GM19043 (cell line): ENCODE measurements at regions not wholly inside any gene's neighbourhood (a gene's known extent, or its start where the extent isn't known, plus 50 kb on each side); places are given as distances from the start of the nearest gene placed in this dataset.

Experiments
- ATAC-seq: cut with Tn5 transposase; IDR thresholded peaks from one replicate; pipeline ENCODE4 v1.9.1; 2021; ENCODE audit warnings: low read depth; ENCODE audit not compliant: unreplicated experiment

DNA sequence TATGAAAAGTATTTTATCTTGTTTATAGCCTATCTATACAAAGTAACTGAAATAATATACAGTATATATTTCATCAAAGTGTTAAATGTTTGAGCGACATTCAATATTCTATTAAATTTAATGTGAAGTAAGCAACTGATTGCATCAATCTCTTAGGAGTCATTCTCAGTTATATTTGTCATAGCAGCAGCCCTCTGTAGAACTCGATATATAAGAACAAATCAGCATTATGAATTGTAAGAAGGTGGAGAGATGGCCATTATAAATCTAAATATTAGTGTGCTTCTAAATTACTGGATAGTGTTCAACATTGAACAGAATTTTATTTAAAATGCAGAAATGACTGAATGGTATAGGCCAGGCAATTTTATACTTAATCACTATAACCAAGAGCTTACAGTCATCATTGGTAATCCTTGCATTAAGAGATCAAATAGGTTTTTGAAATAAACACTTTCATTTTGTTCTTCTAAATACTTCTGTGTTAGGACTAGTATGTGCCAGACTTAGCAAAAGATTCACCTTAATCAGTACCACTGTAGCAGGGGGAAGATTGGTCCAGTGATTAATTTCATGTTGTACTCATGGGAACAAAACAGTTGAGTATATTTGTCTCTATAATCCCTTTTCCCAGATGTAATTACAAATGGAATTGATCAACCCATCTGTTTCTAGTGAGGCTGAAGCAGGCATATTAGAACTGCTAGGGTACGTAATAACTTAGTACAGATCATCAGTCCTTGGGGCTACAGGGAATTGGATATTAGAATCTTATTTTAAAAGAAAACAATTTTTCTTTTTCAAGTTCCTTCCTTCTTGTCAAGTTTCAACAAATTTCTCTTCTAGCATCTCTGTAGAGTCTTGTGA is 108.3 kb upstream of the TYRP1 start:
- ATAC-seq, result no peak

DNA sequence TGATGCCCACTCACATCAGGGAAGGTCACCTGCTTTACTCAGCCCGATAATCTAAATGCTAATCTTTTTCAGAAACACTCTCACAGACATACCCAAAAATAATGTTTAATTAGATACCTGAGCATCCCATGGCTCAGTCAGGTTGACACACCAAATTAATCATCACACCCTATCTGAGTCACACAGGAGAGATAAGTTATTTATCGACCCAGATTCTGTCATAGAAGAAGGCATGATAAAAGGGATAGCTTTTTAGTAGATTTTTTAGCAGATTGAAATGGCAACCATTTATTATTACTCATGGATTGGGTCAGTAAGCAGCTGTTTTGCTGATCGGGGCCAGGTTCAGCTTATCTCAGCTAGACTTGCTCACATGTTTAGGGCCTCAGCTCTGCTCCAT is 97.8 kb upstream of the TYRP1 start:
- no peak for ATAC-seq

DNA sequence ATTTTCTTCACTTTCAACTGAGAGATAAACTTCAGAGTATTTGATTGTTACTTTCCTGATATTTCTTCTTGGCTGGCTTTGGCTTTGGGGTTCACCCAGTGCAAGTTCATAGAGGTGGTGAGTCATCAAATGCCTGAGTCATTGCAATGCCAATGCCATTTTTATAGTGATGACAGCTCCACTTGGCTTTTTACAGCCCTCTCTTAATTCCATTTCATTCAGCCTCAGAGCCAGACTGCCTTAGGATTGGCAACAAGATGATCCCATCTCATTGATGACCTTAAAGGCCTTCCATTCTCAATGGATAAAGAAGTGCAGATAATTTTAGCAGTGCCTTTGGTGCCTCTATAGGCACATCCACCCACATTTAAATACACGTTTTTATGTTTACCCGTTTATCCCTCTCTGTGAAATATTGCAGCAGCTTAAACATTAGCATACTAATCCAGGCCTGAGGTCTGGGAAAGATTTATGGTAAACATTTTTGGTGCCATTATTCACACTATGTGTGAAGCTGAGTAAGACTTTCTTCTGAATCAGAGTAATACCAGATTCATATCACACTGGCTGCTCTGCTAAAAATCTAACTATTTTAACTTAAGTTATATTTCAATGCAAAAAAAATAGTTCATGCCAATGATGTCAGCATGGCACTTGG is 88.9 kb upstream of the TYRP1 start:
- no peak for ATAC-seq

DNA sequence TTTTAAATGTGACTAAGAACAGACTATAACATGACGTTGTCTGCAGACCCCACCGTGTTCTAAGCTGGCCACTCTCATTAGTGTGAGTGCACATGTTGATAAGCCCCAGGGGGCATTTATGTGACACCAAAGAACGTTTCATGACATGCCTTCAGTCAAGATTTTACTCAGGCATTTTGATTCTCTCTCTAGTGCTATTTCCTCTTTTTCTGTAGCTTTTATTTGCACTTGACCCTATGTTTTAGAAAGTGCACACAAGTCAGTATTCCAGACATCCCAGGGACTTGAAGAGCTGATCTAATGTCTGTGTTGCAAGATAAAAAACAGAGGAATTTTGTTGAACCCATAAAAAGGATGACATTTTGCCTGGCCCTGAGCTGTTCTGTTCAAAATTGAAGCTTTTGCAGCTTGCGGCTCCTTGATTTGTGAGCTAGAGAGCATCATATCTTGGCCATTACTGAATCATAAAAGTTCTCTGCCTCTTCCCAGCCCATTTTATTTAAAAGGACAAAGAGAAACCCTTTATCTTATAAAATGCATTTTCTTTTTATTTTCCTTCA is 80.9 kb upstream of the TYRP1 start:
- no peak for ATAC-seq

DNA sequence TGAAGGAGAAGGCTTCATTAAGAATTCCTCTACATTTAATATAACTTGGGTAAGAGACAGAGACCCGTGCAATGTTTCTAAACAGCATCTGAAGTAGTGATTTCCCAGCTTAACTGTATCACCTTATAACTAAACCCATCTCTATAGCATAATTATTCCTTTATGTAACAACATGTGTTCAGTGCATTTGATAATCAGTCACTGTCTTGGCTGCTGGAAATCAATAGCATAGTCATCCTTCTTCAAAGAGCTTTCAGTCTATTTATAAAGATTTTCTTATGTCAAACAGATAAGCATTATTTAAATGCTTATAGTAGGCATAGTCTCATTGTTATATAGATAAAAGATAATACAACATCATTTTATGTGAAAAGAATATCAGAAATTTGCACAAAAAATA is 80.1 kb upstream of the TYRP1 start:
- no peak for ATAC-seq

DNA sequence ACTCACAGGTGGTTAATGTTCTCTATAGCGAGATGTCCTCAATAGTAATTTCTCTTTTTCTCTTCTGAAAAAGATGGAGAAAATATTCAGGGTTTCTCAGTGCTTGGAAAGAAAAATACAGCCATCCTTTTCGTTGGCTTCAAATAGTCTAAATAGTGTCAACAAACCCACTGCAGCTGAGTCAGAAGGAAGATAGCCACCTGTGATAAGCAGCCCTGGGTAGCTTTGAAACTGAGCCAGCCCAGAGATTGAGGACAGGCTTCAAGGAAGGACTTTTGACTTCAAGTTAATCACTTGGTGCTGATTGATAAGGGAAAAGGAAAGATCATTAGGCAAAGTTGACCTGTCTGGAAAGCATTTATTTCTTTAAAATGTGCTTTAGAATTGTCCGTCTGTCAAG is 78.7 kb upstream of the TYRP1 start:
- no peak for ATAC-seq

DNA sequence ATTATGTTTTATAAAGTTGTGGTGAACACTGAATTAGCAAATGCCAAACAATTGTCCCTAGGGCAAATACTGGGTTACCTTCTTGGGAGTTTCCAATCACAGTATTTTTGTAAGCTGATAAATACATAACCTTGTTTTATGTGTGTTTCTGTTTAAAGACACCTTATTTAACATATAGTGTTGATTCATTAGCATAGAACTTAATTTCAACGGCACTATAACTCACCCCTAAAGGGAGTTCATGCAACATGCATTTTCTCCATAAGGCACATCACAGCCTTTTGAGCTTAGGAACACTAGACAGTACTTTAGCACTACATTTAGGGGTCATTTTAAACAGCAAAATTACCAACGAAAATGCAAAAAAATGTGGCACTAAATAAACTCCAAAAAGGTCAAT is 74.2 kb upstream of the TYRP1 start:
- ATAC-seq, result no peak

DNA sequence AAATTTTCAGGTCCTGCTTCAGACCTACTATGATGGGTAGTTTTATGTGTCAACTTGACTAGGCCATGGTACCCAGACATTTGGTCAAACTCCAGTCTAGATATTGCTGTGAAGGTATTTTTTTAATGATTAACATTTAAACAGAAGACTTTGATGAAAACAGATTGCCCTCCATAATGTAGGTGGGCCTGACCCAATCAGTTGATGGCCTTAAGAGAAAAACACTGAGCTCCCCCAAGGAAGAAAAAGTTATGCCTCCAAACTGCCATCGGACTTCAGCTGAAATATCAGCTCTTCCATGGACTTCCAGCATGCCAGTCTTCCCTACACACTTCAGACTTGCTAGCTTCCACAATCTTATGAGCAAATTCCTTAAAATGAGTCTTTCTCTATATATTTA is 67.3 kb upstream of the TYRP1 start:
- no peak for ATAC-seq

DNA sequence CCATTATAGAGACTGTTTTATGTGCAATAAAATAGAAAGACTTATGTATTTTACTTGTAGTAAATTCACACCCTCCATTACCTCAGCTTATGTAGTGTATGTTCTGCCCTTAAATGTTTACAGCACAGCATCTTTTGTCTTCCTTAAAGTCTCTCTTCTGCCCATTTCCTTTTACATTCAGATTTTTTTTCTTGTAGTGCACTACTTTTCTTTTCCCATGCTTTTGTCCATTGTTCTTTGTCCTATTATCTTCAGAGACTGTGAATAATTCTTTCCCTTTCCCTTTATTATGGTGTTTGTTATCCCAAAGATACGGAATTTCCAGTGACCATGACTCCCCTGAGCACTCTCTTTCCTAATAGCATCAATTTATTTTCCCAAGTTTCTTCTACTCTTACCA is 66.1 kb upstream of the TYRP1 start:
- ATAC-seq, result no peak

DNA sequence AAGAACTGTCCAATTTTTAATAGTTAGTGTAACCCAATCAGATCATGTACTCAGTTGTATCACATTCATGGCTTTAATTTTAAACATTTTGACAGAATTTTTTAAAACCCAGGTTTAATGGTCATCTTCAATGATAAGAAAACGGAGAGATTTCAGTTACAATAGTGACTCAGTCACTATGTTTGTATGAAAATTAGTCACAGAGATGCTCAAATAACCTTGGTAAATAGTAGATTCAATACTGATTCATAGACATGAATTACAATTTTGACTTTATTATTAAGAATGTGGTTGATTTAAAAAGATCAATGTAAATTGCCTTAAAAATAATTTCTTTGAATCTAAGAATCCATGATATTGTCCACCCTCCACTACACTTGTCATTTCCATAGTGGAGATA is 64.6 kb upstream of the TYRP1 start:
- ATAC-seq, result no peak

DNA sequence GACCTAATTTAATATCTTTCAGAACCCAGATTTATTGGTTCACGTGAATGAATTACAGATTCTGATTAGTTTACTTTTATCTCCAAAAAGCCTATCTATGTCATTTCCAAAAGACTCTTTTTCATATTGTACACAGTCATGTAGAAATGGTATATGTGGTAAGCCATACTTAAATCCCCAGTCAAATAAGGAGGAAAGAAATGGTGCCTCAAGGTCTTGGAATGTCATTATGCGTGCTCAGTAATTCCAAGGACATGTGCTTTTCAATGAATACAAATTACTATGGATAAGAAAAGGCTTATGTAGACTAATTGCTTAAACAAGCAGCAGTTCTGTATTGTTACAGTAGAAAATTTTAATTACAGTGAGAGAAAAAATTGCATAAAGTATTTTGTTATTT is 64.1 kb upstream of the TYRP1 start:
- ATAC-seq, result no peak

DNA sequence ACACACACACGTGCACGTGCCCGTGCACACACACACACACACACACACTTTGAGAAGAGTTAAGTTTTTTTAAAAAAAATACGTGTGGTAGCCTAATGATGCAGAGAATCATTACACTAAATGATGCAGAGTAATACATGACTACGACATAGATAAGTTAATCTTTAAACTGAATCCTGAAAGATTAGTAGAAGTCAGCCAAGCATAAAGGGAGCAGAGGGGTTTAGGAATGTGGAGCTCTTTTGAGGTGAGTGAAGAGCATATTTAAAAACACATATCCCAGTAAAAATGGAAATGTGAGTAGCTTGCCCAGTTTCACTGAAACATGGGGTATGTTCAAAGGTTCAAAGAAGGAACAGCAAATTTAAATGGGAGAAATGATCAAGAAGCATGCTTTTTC is 61.3 kb upstream of the TYRP1 start:
- no peak for ATAC-seq

DNA sequence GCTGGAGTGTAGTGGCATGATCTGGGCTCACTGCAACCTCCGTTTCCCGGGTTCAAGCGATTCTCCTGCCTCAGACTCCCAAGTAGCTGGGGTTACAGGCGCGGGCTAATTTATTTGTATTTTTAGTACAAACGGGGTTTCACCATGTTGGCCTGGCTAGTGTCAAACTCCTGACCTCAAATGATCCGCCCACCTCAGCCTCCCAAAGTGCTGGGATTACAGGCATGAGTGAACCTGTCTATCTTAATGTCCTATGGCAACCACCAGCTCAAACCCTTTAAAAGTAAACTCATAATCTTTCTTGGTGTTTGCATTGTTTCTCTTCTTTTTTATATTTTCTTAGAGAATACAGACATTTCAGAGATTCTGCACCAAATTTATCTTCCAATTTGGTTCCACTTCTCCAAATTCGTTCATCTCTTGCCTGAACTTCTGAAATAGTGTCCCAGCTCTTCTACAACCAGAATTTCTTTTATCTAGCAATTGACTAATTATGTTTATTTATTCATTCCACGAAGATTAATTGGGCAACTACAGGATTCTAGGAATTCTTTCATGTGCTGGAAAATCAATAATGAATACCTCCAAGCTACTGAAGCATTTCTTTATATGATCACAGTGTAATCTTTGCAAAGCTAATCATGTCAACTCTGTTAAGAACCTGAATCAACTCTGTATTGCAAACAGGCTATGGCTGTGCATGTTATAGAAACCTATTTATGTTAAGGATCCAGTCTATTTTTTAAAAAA is 60.0 kb upstream of the TYRP1 start:
- ATAC-seq, result no peak

DNA sequence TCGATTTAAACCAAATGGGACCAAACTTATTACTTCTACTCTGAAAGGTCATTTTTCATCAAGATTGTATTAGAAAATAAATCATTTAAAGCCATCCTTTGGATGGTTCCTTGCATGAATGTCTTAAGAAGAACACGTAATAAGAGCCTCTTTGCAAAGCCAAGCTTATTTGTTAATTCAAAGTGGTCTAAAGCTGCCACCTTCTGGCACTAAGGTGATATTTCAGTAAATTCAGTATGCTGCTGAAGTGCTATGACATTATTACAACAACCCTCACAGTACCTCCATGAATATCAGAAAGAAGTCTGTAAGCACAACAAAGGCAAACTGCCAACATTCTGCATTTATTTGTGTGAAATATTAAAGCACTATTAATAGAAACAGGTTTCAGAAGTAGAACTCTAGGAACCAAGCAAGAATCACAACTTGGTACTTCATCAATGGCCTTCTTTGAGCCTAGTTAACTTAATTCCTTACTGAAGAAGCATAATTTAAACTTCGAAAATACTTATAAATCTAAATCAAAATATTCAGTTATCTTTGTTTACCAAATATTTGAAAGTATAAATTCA is 53.1 kb upstream of the TYRP1 start:
- no peak for ATAC-seq

DNA sequence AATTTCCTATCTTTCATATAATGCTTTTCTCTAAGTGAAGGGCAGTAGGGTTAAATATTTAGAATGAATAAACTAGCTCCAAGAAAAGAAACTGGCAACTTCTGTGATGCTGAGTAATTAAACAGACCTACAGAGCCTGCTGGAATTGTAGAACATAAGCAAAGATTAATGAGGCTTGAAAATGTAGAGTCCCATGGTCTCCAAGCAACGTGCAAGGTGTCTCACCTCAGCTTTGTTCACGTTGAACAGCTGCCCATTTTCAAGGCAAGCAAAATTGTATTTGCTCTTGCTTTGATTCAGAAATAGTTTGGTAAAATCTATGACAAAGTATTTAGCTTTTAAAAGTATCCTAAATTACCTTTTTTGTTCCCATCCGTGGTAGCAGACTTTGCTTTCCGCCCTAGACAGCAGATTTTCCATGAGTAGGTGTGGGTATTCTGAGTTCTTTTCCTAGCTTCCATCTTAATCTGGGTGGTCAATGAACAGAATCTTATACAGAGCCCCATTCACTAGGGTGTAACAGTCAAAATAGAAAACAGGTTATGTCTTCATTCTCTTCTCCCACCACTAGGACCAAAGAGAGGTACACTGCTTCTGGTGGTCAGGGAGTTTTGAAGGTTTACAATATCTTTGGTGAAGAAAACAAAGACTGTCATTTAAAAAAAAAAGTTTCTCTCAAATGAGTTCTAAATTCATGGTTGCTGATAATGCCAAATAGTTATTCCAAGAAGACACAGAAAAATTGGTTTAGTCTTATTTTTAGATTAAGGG is 52.1 kb upstream of the TYRP1 start:
- no peak for ATAC-seq
